MM.1S (cell line): ENCODE measurements at regions not wholly inside any gene's neighbourhood (a gene's known extent, or its start where the extent isn't known, plus 50 kb on each side); places are given as distances from the start of the nearest gene placed in this dataset.
"Not testable (repeated sequence)": the region's sequence is repeated elsewhere in the genome, so short reads cannot be mapped to it uniquely, and the experiment has no call there.

Experiments
- CTCF ChIP-seq: fragments of 300-600 bp; sonication (generic); IDR thresholded peaks from 2 replicates; pipeline ENCODE4 v1.5.1; 2016; ENCODE audit warnings: antibody characterized with exemption, low read length, mixed read lengths
- EZH2phosphoT487 ChIP-seq: fragments of 300-600 bp; sonication (generic); IDR thresholded peaks from 2 replicates; pipeline ENCODE4 v1.6.1; 2018; ENCODE audit warnings: antibody characterized with exemption, low read length

GRCh38 chr7:93708255-93708654 lies 133.7 kb upstream of the CALCR start:
- TF ChIP-seq CTCF, EZH2phosphoT487: not testable (repeated sequence)
